ENCODE measurements at regions not wholly inside any gene's neighbourhood (a gene's known extent, or its start where the extent isn't known, plus 50 kb on each side); places are given as distances from the start of the nearest gene placed in this dataset.

DNA sequence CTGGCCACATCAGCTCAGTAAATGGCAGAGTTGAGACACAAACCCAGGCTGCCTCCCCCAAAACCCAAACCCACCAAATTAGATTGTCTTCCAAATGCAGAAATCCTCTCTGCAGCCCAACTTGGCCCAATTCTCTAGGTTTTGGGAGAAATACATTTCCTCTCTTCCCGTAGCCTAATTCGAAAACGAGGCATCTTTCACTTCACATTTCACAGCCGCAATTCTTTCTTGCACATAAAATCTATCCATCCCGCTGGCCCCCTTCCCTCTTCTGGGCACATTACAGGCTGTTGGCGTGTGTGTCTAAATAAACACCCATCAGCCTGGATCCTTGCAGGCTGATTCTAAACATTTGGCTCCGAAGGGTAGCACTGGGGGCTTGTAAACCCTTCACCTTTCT is 83.8 kb upstream of the VRK1 start:
- TF ChIP-seq, protein P1, sequence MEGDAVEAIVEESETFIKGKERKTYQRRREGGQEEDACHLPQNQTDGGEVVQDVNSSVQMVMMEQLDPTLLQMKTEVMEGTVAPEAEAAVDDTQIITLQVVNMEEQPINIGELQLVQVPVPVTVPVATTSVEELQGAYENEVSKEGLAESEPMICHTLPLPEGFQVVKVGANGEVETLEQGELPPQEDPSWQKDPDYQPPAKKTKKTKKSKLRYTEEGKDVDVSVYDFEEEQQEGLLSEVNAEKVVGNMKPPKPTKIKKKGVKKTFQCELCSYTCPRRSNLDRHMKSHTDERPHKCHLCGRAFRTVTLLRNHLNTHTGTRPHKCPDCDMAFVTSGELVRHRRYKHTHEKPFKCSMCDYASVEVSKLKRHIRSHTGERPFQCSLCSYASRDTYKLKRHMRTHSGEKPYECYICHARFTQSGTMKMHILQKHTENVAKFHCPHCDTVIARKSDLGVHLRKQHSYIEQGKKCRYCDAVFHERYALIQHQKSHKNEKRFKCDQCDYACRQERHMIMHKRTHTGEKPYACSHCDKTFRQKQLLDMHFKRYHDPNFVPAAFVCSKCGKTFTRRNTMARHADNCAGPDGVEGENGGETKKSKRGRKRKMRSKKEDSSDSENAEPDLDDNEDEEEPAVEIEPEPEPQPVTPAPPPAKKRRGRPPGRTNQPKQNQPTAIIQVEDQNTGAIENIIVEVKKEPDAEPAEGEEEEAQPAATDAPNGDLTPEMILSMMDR (conservative IDR thresholded peaks at IDR 0.05; ENCODE audit: low read depth, low read length): no peak
- TF ChIP-seq EZH2 (IDR thresholded peaks at IDR 0.05; ENCODE audit: low read length, unreplicated experiment): no peak
- TF ChIP-seq EZH2phosphoT487 (IDR thresholded peaks at IDR 0.05; ENCODE audit: borderline replicate concordance, low read length): no peak

Measured in PC-3 (cell line).